PC-9 (cell line): ENCODE measurements at regions not wholly inside any gene's neighbourhood (a gene's known extent, or its start where the extent isn't known, plus 50 kb on each side); places are given as distances from the start of the nearest gene placed in this dataset.

Experiments used
- BruUV-seq: library from RNA; stranded (reverse); fragments of 400-500 nt; replicated peaks from 2 replicates; lab custom pipeline; 2021; lab: Mats Ljungman, UMichigan
- CTCF ChIA-PET: fragments of 300-600 bp; sonication (Branson Sonifier 250); formaldehyde crosslinking; loops from one replicate; lab custom pipeline; 2022; ENCODE audit warnings: antibody characterized with exemption; lab: Charles Lee
- POLR2A ChIA-PET: fragments of 300-600 bp; sonication (Branson Sonifier 250); formaldehyde crosslinking; loops from one replicate; lab custom pipeline; 2022; ENCODE audit warnings: antibody characterized with exemption; ENCODE audit not compliant: unreplicated experiment; lab: Charles Lee
- DNase-seq, 2 experiments: peaks; one replicate each; pipeline versions ENCODE4 v3.0.0 to v3.0.0-alpha.2; 2015 to 2022; ENCODE audit warnings: mixed read lengths in 1 of 2
- H2AFZ ChIP-seq: fragments of 200-600 bp; sonication (generic); 2 replicates; pipeline ENCODE4 v1.8.1; 2017; ENCODE audit warnings: antibody characterized with exemption
- H3F3A ChIP-seq: fragments of 200-600 bp; sonication (generic); 2 replicates; pipeline ENCODE4 v1.8.1; 2017; ENCODE audit warnings: antibody characterized with exemption, mild to moderate bottlenecking, low read depth; ENCODE audit not compliant: insufficient read depth
- H3K27ac ChIP-seq: fragments of 200-600 bp; sonication (generic); 2 replicates; pipeline ENCODE4 v1.6.1; 2016; ENCODE audit warnings: mixed run types
- H3K27me3 ChIP-seq: fragments of 200-600 bp; sonication (generic); 2 replicates; pipeline ENCODE4 v1.6.1; 2016; ENCODE audit warnings: low read depth, mixed run types; ENCODE audit not compliant: insufficient read depth
- H3K36me3 ChIP-seq: fragments of 200-600 bp; sonication (generic); 2 replicates; pipeline ENCODE4 v1.6.1; 2016; ENCODE audit warnings: low read depth, mixed run types
- H3K4me1 ChIP-seq: fragments of 200-600 bp; sonication (generic); replicated peaks from 2 replicates; pipeline ENCODE4 v1.6.1; 2016; ENCODE audit warnings: mixed run types; ENCODE audit not compliant: insufficient read depth
- H3K4me2 ChIP-seq: fragments of 200-600 bp; sonication (generic); 2 replicates; pipeline ENCODE4 v1.6.1; 2017; ENCODE audit warnings: mixed run types
- H3K4me3 ChIP-seq: fragments of 200-600 bp; sonication (generic); 2 replicates; pipeline ENCODE4 v1.6.1; 2016; ENCODE audit warnings: mixed run types
- H3K79me2 ChIP-seq: fragments of 200-600 bp; sonication (generic); 2 replicates; pipeline ENCODE4 v1.6.1; 2017; ENCODE audit warnings: low read depth, mixed run types
- H3K9me2 ChIP-seq: fragments of 200-600 bp; sonication (generic); 2 replicates; pipeline ENCODE4 v1.8.1; 2017; ENCODE audit warnings: mild to moderate bottlenecking; ENCODE audit not compliant: insufficient read depth
- H3K9me3 ChIP-seq: fragments of 200-600 bp; sonication (generic); 2 replicates; pipeline ENCODE4 v1.8.1; 2016; ENCODE audit warnings: low read depth; ENCODE audit not compliant: insufficient read depth
- H4K20me1 ChIP-seq: fragments of 200-600 bp; sonication (generic); 2 replicates; pipeline ENCODE4 v1.8.1; 2017; ENCODE audit not compliant: insufficient read depth
- EZH2 ChIP-seq: fragments of 200-600 bp; sonication (generic); IDR thresholded peaks from 2 replicates; pipeline ENCODE4 v1.8.0; 2017; ENCODE audit warnings: antibody characterized with exemption, low read depth
- intact Hi-C: fragments of 100-400 bp; cut with micrococcal nuclease; formaldehyde crosslinking; loops from one replicate; pipeline ENCODE4 v1.10.0; 2022; ENCODE audit not compliant: unreplicated experiment
- TF ChIP-seq, protein P1 (sequence below): fragments of 200-600 bp; sonication (generic); conservative IDR thresholded peaks from 2 replicates; pipeline ENCODE4 v1.6.1; 2017; ENCODE audit warnings: mixed run types, antibody characterized with exemption, mild to moderate bottlenecking, moderate library complexity

DNA sequence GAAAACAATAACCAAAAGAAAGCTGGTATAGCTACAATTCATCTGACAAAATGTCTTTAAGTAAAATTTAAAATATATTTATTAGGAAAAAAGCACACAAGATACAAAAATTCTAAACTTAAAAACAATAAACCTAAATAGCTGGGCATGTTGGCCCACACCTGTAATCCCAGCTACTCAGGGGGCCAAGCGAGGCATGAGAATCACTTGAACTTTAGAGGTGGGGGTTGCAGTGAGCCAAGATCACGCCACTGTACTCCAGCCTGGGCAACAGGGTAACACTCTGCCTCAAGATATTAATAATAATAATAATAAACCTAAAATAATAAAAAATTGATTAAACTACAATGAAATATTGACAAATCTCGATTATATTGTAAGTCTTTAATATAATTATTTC, 77.8 kb upstream of the PDK4 start:
- intact Hi-C loops, result no loop called here
- no peaks in the 10 kb centered on the region for H3K79me2 ChIP-seq
- H3K9me3 ChIP-seq, result no peaks in the 10 kb centered on the region
- TF ChIP-seq EZH2, result no peak
- TF ChIP-seq, protein P1, sequence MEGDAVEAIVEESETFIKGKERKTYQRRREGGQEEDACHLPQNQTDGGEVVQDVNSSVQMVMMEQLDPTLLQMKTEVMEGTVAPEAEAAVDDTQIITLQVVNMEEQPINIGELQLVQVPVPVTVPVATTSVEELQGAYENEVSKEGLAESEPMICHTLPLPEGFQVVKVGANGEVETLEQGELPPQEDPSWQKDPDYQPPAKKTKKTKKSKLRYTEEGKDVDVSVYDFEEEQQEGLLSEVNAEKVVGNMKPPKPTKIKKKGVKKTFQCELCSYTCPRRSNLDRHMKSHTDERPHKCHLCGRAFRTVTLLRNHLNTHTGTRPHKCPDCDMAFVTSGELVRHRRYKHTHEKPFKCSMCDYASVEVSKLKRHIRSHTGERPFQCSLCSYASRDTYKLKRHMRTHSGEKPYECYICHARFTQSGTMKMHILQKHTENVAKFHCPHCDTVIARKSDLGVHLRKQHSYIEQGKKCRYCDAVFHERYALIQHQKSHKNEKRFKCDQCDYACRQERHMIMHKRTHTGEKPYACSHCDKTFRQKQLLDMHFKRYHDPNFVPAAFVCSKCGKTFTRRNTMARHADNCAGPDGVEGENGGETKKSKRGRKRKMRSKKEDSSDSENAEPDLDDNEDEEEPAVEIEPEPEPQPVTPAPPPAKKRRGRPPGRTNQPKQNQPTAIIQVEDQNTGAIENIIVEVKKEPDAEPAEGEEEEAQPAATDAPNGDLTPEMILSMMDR, result no peak
- no peak overlapping the region for H3K4me3 ChIP-seq
- no peak for DNase-seq
- BruUV-seq, result no TSS peak
- H3K27me3 ChIP-seq, result no peaks in the 10 kb centered on the region
- H3K27ac ChIP-seq, result no peak overlapping the region
- POLR2A ChIA-PET, result interaction anchor here (0.7 kb wide), 1 partner anchor 18 kb away, joined by 4 read pairs; no protein-coding TSS in a partner anchor
- H3K9me2 ChIP-seq, result no peaks in the 10 kb centered on the region
- no peaks in the 10 kb centered on the region for H3K4me1 ChIP-seq
- no peaks in the 10 kb centered on the region for H4K20me1 ChIP-seq
- no peaks in the 10 kb centered on the region for H3K36me3 ChIP-seq
- H2AFZ ChIP-seq, result no peak overlapping the region
- CTCF ChIA-PET, result no interaction called here
- no peaks in the 10 kb centered on the region for H3F3A ChIP-seq
- no peak overlapping the region for H3K4me2 ChIP-seq

DNA sequence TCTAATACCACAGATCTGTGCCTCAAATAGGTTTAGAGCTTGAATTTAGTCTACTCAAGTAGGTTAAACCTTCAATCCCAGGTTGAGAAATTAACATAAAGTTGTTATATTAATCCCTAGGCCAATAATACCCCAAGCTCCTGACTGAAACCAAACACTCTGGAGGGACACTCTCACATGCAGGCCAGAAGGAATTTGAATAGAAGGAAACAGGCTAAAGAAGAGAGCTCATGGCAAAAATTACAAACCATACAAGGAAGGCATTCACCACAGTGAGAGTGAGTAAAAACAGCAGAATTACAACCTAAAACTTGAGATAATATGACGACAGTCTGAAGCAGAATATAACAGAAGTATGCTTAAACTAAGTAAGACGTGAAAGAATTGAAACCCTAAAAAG, 76.1 kb upstream of the PDK4 start:
- no peak overlapping the region for H3K4me3 ChIP-seq
- H3K27me3 ChIP-seq, result no peaks in the 10 kb centered on the region
- BruUV-seq, result no TSS peak
- TF ChIP-seq, protein P1, result no peak
- TF ChIP-seq EZH2, result no peak
- H3K9me2 ChIP-seq, result no peaks in the 10 kb centered on the region
- H4K20me1 ChIP-seq, result no peaks in the 10 kb centered on the region
- no peak for DNase-seq
- H3K36me3 ChIP-seq, result no peaks in the 10 kb centered on the region
- H3K27ac ChIP-seq, result no peak overlapping the region
- no peak overlapping the region for H3K4me2 ChIP-seq
- no peaks in the 10 kb centered on the region for H3F3A ChIP-seq
- H3K9me3 ChIP-seq, result no peaks in the 10 kb centered on the region
- intact Hi-C loops, result no loop called here
- CTCF ChIA-PET, result no interaction called here
- POLR2A ChIA-PET, result no interaction called here
- no peak overlapping the region for H2AFZ ChIP-seq
- H3K4me1 ChIP-seq, result no peaks in the 10 kb centered on the region
- no peaks in the 10 kb centered on the region for H3K79me2 ChIP-seq

DNA sequence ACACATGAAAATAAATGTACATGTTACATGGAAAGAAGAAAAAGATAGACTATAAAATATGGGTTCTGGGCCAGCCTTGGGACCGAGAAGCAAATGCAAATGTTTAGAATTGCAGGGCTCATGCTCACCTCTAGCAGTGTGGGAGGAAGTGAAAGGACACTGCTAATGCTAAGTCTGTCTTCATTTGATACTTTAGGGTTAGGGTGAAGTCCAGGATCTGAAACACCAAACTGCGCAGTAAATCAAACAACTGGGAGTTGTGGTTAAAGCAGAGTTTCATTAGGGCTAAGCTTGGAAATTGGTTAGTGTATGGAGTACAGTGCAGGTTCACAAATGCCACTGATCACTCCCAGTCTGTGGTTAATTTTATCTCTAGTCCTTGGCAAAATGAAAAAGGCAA, 73.2 kb upstream of the PDK4 start:
- intact Hi-C loops, result no loop called here
- Histone ChIP-seq H3K27ac (no peak overlapping the region), H4K20me1 (no peaks in the 10 kb centered on the region), H3K79me2 (no peaks in the 10 kb centered on the region), H3F3A (no peaks in the 10 kb centered on the region), H3K4me3 (no peak overlapping the region), H2AFZ (no peak overlapping the region), H3K4me2 (no peak overlapping the region), H3K9me2 (no peaks in the 10 kb centered on the region), H3K9me3 (no peaks in the 10 kb centered on the region), H3K36me3 (no peaks in the 10 kb centered on the region), H3K4me1 (no peaks in the 10 kb centered on the region), H3K27me3 (no peaks in the 10 kb centered on the region)
- BruUV-seq, result no TSS peak
- no peak for DNase-seq
- ChIA-PET CTCF (no interaction called here), POLR2A (no interaction called here)
- TF ChIP-seq, protein P1, result no peak
- TF ChIP-seq EZH2, result no peak
